Testis (tissue), 2 donors: ENCODE measurements at regions not wholly inside any gene's neighbourhood (a gene's known extent, or its start where the extent isn't known, plus 50 kb on each side); places are given as distances from the start of the nearest gene placed in this dataset.
"Not testable (repeated sequence)": the region's sequence is repeated elsewhere in the genome, so short reads cannot be mapped to it uniquely, and the experiment has no call there.

ENCODE experiments used
- DNase-seq: peaks from one replicate; pipeline ENCODE4 v3.0.0-alpha.2; 2019
- H3K27ac ChIP-seq, 2 donors: fragments of 200-600 bp; sonication (generic); one replicate each; pipeline ENCODE4 v1.5.1; 2019
- H3K27me3 ChIP-seq: fragments of 200-600 bp; sonication (generic); one replicate; pipeline ENCODE4 v1.5.1; 2019
- H3K36me3 ChIP-seq: fragments of 200-600 bp; sonication (generic); one replicate; pipeline ENCODE4 v1.5.1; 2017; ENCODE audit warnings: low read depth; ENCODE audit errors: missing control alignments
- H3K4me1 ChIP-seq: fragments of 200-600 bp; sonication (generic); one replicate; pipeline ENCODE4 v1.5.1; 2019
- H3K4me3 ChIP-seq, 2 donors: fragments of 200-600 bp; sonication (generic); one replicate each; pipeline ENCODE4 v1.5.1; 2017 to 2019
- H3K9me3 ChIP-seq: fragments of 200-600 bp; sonication (generic); one replicate; pipeline ENCODE4 v1.5.1; 2017
- POLR2A ChIP-seq: fragments of 450-650 bp; IDR thresholded peaks from one replicate; pipeline ENCODE4 v1.6.1; 2017; ENCODE audit warnings: antibody characterized with exemption, mild to moderate bottlenecking, moderate library complexity
- WGBS, 2 donors: methylation state at CpG; one replicate each; pipeline ENCODE4 v1.1.5; 2018; 5-methylcytosine and 5-hydroxymethylcytosine counted together
- intact Hi-C: fragments of 100-400 bp; cut with DNase I; formaldehyde crosslinking; loops from one replicate; pipeline ENCODE4 v1.15.1; 2023; ENCODE audit warnings: low total_unique reads
- TF ChIP-seq, protein P1 (sequence below), 3 experiments: fragments of 450-650 bp in 2 of 3; fragments of 200-600 bp in 1 of 3; sonication (generic) in 1 of 3; IDR thresholded peaks; one replicate each; pipeline ENCODE4 v1.5.1; 2016 to 2019; ENCODE audit warnings: antibody characterized with exemption in 3 of 3, mild to moderate bottlenecking in 2 of 3, moderate library complexity in 1 of 3

DNA sequence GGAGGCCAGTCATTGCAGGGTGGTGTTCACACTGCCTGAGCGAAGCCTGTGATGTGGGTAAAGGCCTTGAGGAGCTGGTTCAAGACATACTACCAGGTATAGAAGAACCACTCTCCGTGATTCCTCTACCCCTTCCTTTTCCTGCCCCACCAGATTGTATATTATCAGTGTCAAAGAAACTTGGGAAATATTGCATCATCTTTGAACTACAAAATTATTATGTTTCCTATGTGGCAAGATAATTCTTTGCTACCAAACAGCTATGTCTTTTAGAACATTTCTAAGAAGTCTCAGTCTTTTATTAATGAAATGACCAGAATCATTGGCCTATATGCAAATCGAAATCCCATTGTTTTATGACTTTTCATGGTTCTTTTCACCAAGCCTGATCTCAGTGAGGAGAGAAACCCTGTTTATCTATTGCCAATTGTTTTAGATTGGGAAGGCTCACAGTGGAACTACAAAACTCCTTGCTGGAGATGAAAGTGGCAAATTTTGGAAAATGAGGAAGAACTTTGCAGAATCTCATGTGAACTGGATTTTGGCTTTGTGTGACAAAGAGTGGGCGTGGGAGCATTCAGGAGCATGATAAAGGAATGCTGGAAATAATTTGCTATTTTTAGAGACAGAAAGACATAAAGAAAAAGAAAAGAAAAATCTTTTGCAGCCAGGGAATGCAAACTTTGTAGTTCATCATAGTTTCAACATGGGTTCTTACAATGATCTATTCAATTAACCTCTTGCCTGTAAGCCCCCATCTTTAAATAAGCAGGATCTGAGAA is 286.9 kb downstream of the INSIG2 start:
- 77% methylated on average over 4 of the region's 4 CpGs for WGBS, 2 donors
- Histone ChIP-seq H3K9me3 (no peaks in the 10 kb centered on the region), H3K4me1 (no peaks in the 10 kb centered on the region), H3K27ac (no peak overlapping the region), H3K4me3 (no peak overlapping the region), H3K36me3 (no peaks in the 10 kb centered on the region), H3K27me3 (no peaks in the 10 kb centered on the region)
- TF ChIP-seq, protein P1, sequence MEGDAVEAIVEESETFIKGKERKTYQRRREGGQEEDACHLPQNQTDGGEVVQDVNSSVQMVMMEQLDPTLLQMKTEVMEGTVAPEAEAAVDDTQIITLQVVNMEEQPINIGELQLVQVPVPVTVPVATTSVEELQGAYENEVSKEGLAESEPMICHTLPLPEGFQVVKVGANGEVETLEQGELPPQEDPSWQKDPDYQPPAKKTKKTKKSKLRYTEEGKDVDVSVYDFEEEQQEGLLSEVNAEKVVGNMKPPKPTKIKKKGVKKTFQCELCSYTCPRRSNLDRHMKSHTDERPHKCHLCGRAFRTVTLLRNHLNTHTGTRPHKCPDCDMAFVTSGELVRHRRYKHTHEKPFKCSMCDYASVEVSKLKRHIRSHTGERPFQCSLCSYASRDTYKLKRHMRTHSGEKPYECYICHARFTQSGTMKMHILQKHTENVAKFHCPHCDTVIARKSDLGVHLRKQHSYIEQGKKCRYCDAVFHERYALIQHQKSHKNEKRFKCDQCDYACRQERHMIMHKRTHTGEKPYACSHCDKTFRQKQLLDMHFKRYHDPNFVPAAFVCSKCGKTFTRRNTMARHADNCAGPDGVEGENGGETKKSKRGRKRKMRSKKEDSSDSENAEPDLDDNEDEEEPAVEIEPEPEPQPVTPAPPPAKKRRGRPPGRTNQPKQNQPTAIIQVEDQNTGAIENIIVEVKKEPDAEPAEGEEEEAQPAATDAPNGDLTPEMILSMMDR (IDR thresholded peaks at IDR 0.05), result no peak
- no peak for TF ChIP-seq POLR2A
- DNase-seq, result no peak
- intact Hi-C loops, result no loop called here

DNA sequence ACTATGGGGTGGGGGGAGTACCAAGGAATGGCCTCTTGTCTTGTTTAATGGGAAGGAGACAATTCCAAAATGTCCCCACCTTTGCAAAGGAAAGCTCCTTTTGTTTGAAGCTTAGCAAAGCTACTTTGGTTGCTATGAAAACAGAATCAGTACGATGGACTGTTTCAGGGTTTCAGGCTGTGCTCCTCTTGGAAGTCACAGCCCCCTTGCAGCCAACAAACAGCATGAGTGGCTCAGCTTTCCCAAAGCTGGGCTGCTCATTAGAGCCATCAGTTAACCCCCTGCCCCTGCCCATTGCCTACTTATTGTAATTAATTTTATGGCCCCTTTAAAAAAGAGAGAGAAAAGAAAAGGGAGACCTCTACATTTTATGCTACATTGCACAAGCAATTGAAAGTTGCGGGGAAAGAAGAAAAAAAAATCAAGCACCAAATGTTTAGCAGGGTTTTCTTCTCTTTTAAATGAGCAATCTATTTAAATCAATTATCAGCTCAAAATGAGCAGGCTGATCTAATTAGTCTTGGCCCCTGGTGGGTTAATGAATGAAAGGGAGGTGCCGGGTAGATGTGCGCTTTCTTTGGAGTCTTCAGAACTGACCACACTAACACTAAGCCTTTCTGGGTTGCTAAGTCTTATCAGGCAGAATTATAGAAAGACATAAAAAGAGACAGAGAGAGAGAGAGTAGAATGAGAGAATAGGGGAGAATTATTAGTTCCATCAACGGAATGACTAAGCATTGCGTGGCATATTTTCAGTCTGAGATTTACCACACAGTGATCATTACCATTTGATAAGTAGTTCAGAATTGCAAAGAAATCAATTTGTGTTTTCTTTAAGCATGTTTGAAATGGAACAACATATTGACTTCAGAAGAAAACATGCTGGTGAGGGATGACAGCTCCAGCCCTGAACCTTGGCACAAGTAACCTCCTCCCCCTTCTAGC is 284.9 kb downstream of the INSIG2 start:
- intact Hi-C loops, result no loop called here

DNA sequence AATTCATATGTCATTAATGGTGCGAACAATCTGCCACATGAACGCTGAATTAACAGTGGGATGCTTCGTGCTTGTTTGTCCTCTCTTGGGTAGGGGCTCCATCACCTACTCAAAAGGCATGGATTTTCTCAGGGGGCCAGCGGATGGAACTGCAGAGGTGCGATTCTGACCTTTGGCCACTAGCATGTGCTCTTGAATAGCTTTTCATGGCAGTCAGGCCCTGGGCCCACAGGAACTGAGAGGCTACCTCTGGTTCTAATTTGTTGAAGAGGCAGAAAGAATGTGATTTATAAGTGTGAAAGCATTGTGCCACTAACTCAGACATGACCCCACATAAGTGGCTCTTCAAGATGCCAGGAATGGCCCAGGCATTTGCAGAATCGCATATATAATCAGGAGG is 283.2 kb downstream of the INSIG2 start:
- TF ChIP-seq, protein P1 (IDR thresholded peaks at IDR 0.05), result peak in 2 of 3 experiments; percentile 37
- TF ChIP-seq POLR2A, result no peak
- no peaks in the 10 kb centered on the region for H3K36me3 ChIP-seq
- H3K4me3 ChIP-seq, result no peak overlapping the region
- H3K9me3 ChIP-seq, result no peaks in the 10 kb centered on the region
- H3K27me3 ChIP-seq, result no peaks in the 10 kb centered on the region
- no peaks in the 10 kb centered on the region for H3K4me1 ChIP-seq
- DNase-seq, result peak; percentile 43
- H3K27ac ChIP-seq, result no peak overlapping the region
- intact Hi-C loops, result no loop called here
- WGBS, 2 donors, result 37 to 55% methylated on average over 6 of the region's 6 CpGs

More for the DNA sequence above, 284.9 kb downstream of the INSIG2 start:
- 55 to 59% methylated on average over 6 of the region's 6 CpGs for WGBS, 2 donors
- no peak for TF ChIP-seq POLR2A
- TF ChIP-seq, protein P1 (IDR thresholded peaks at IDR 0.05), result no peak
- H3K36me3 ChIP-seq, result no peaks in the 10 kb centered on the region
- no peaks in the 10 kb centered on the region for H3K4me1 ChIP-seq
- H3K27ac ChIP-seq, result no peak overlapping the region
- no peak overlapping the region for H3K4me3 ChIP-seq
- H3K9me3 ChIP-seq, result no peaks in the 10 kb centered on the region
- H3K27me3 ChIP-seq, result no peaks in the 10 kb centered on the region
- no peak for DNase-seq

DNA sequence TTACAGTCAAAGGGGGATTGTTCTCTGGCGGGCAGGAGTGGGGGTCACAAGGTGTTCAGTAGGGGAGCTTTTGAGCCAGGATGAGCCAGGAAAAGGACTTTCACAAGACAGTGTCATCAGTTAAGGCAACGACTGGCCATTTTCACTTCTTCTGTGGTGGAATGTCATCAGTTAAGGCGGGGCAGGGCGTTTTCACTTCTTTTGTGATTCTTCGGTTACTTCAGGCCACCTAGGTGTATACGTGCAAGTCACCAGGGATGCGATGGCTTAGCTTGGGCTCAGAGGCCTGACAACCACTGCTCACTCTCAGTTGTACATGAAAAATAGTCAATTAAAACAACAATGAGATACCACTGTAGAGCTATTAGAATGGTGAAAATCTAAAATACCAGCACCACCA is 281.2 kb downstream of the INSIG2 start:
- H3K27me3 ChIP-seq, H3K4me1 ChIP-seq, H3K36me3 ChIP-seq, H3K27ac ChIP-seq, DNase-seq, H3K4me3 ChIP-seq, intact Hi-C loops, H3K9me3 ChIP-seq: not testable (repeated sequence)
- 65 to 73% methylated on average over 7 of the region's 7 CpGs for WGBS, 2 donors

DNA sequence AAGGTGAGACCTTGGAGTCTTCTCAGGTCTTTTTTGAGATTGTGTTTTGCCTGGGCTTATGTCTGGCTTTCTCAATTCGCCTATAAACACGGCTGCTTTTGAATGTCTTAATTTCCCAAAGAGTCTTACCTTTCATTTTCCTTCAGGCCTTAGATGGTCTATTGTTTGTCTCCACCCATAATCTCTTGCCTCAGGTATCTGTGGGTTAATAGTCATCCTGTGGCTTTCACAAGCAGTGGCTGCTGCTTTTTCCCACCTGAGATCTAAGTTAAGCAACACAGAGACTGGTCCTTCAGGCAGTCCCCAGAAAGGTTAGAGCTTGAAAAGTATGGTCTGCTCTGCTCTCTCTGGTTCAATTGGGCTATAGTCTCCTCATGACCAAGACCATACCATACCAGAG is 275.3 kb downstream of the INSIG2 start:
- Histone ChIP-seq H3K4me1 (no peaks in the 10 kb centered on the region), H3K36me3 (no peaks in the 10 kb centered on the region), H3K4me3 (no peak overlapping the region), H3K27ac (no peak overlapping the region), H3K9me3 (no peaks in the 10 kb centered on the region), H3K27me3 (no peaks in the 10 kb centered on the region)
- 85 to 92% methylated on average over 2 of the region's 2 CpGs for WGBS, 2 donors
- TF ChIP-seq, protein P1 (IDR thresholded peaks at IDR 0.05), result no peak
- no peak for TF ChIP-seq POLR2A
- no peak for DNase-seq
- intact Hi-C loops, result no loop called here
